KOPT-K1 (cell line): ENCODE measurements at regions not wholly inside any gene's neighbourhood (a gene's known extent, or its start where the extent isn't known, plus 50 kb on each side); places are given as distances from the start of the nearest gene placed in this dataset.
"Not testable (repeated sequence)": the region's sequence is repeated elsewhere in the genome, so short reads cannot be mapped to it uniquely, and the experiment has no call there.

ENCODE experiments used
- H3K27ac ChIP-seq: fragments of 200-600 bp; sonication (generic); 2 replicates; pipeline ENCODE4 v1.5.1; 2016; ENCODE audit warnings: antibody characterized with exemption, mild to moderate bottlenecking, low read depth, low read length; ENCODE audit not compliant: poor library complexity, severe bottlenecking
- H3K36me3 ChIP-seq: fragments of 200-600 bp; sonication (generic); 2 replicates; pipeline ENCODE4 v1.5.1; 2017; ENCODE audit warnings: antibody characterized with exemption, mild to moderate bottlenecking, low read length, moderate library complexity; ENCODE audit not compliant: insufficient read depth
- H3K9me3 ChIP-seq: fragments of 200-600 bp; sonication (generic); 2 replicates; pipeline ENCODE4 v1.5.1; 2017; ENCODE audit warnings: antibody characterized with exemption, low read length, mild to moderate bottlenecking; ENCODE audit not compliant: insufficient read depth, poor library complexity, severe bottlenecking

DNA sequence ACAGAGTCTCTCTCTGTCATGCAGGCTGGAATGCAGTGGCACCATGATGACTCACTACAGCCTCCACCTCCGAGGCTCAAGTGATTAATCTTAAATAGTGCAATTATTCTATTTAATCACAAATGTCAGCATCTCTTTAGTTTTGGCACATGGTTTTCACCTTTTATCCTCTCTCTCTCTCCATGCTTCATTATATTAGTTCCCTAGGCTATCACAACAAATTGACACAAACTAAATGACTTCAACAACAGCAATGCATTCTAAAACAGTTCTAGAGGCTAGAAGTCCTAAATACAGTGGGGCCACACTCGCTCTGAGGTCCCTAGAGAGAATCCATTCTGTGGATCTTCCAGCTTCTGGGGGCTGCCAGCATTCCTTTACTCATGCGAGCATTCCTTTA is 178.2 kb upstream of the ZNG1F start:
- not testable (repeated sequence) for H3K36me3 ChIP-seq, H3K9me3 ChIP-seq, H3K27ac ChIP-seq

DNA sequence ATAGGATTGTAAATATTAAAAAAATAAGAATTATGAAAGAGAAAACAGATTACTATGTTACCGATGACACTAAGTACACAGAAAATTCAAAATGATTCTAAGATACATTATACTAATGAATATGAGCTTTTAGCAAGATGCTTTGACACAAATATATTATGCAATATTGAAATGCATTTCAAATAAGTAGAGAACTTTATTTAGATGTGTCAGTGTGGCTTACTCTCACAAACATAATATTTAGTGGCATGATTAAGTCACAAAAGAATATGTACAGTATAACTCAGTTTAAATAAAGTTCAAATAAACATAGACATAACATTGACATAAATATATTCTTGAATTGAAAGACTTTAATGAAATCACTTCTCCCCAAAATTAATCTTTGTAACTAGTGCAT is 172.7 kb upstream of the ZNG1F start:
- H3K36me3 ChIP-seq, H3K27ac ChIP-seq, H3K9me3 ChIP-seq: not testable (repeated sequence)

- not testable (repeated sequence) for H3K9me3 ChIP-seq, H3K36me3 ChIP-seq
- H3K27ac ChIP-seq = peak overlapping the region; percentile 62
Measured at GRCh38 chr9:41359116-41359515, 170.0 kb upstream of the ZNG1F start.

GRCh38 chr9:41358682-41359081 is 169.6 kb upstream of the ZNG1F start:
- H3K36me3 ChIP-seq, H3K9me3 ChIP-seq: not testable (repeated sequence)
- H3K27ac ChIP-seq = peak overlapping the region; percentile 62

GRCh38 chr9:41357918-41358404 is 168.8 kb upstream of the ZNG1F start:
- not testable (repeated sequence) for H3K9me3 ChIP-seq, H3K36me3 ChIP-seq, H3K27ac ChIP-seq

GRCh38 chr9:41357350-41357748 is 168.2 kb upstream of the ZNG1F start:
- H3K27ac ChIP-seq, H3K9me3 ChIP-seq: not testable (repeated sequence)

GRCh38 chr9:41356588-41357349 is 167.7 kb upstream of the ZNG1F start:
- H3K9me3 ChIP-seq, H3K36me3 ChIP-seq, H3K27ac ChIP-seq: not testable (repeated sequence)

More at GRCh38 chr9:41357350-41357748, 168.2 kb upstream of the ZNG1F start:
- not testable (repeated sequence) for H3K36me3 ChIP-seq

DNA sequence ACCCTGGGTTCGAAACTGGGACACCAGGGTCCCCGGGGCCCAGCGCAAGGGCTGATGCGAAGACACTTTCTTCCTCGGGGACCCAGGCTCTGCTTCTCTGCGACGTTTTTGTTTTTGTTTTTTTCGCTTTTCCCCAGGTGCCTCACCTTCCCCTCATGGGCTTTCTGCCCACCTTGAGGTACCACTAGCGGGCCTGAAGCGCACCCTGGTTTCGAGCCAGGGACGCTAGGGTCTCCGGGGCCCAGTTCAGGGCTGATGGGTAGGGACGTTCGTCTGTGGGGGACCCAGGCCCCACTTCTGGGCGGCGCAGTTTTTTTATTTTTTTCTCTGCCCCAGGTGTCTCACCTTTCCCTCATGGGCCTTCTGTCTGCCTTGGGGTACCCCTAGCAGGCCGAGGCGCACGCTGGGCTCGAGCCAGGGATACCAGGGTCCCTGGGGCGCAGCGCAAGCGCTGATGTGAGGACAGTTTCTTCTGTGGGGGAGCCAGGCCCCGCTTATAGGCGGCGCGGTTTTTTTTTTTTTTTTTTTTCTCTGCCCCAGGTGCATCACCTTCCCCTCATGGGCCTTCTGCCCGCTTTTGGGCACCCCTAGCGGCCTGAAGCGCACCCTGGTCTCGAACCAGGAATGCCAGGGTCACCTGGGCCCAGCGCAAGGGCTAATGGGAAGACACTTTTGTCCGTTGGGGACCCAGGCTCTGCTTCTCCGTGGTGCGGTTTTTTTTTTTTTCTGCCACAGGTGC is 166.8 kb upstream of the ZNG1F start:
- H3K36me3 ChIP-seq, H3K27ac ChIP-seq, H3K9me3 ChIP-seq: not testable (repeated sequence)

DNA sequence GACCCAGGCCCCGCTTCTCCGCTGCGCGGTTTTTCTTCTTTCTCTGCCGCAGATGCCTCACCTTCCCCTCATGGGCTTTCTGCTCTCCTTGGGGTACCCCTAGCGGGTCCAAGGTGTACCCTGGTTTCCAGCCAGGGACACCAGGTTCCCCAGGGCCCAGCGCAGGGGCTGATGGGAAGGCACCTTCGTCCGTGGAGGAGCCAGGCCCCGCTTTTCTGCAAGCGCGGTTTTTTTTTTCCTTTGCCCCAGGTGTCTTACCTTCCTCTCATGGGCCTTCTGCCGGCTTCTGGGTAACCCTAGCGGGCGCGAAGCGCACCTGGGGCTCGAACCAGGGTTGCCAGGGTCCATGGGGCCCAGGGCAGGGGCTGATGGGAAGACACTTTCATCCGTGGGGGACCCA is 165.9 kb upstream of the ZNG1F start:
- not testable (repeated sequence) for H3K36me3 ChIP-seq, H3K9me3 ChIP-seq, H3K27ac ChIP-seq

GRCh38 chr9:41354060-41354934 is 165.2 kb upstream of the ZNG1F start:
- H3K27ac ChIP-seq, H3K9me3 ChIP-seq, H3K36me3 ChIP-seq: not testable (repeated sequence)

GRCh38 chr9:41353026-41353425 is 163.9 kb upstream of the ZNG1F start:
- H3K36me3 ChIP-seq, H3K9me3 ChIP-seq, H3K27ac ChIP-seq: not testable (repeated sequence)

DNA sequence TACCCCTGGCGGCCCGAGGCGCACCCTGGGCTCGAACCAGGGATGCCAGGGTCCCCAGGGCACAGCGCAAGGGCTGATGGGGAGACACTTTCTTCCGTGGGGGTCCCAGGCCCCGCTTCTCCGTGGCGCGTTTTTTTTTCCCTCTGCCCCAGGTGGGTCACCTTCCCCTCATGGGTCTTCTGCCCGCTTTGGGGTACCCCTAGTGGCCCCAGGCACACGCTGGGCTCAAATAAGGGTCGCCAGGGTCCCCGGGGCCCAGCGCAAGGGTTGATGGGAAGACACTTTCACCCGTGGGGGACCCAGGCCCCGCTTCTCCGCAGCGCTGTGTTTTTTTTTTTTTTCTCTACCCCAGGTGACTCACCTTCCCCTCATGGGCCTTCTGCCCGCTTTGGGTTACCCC is 163.3 kb upstream of the ZNG1F start:
- H3K27ac ChIP-seq, H3K36me3 ChIP-seq, H3K9me3 ChIP-seq: not testable (repeated sequence)

DNA sequence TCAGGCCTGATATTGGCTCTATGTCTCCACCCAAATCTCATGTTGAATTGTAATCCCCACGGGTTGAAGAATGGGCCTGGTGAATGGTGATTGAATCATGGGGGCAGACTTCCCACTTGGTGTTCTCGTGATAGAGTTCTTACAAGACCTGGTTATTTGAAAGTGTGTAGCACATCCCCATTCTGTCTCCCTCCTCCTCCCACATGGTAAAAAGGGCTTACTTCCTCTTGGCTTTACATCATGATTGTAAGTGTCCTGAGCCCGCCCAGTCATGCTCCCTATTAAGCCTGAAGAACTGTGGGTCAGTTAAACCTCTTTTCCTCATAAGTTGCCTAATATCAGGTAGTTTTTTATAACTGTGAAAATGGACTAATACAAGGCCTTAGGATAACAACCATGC is 158.8 kb upstream of the ZNG1F start:
- H3K27ac ChIP-seq, H3K36me3 ChIP-seq, H3K9me3 ChIP-seq: not testable (repeated sequence)

DNA sequence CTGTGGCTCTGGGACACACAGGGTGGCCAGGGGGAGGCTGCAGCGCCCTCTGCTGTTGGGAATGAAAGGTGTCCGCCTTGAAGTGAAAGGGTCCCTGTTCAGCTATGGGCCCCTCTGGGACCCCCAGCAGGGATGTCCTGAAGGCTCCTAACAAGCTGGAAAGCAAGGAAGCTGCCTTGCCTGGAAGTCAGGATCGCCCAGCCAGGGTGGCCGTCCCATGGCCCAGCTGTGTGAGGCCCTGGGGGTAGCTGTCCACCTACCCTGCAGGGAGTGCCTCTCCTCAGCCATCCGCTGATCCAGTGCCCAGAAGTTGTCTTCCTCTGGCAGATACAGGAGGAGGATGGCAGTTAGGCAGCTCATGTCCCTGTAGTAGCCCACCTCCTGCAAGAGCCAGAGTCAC is 143.4 kb upstream of the ZNG1F start:
- H3K9me3 ChIP-seq, H3K36me3 ChIP-seq, H3K27ac ChIP-seq: not testable (repeated sequence)

- H3K9me3 ChIP-seq, H3K27ac ChIP-seq, H3K36me3 ChIP-seq: not testable (repeated sequence)
Measured at GRCh38 chr9:41321277-41321676, 132.2 kb upstream of the ZNG1F start.
